Thyroid gland (tissue), 4 donors: ENCODE measurements at regions not wholly inside any gene's neighbourhood (a gene's known extent, or its start where the extent isn't known, plus 50 kb on each side); places are given as distances from the start of the nearest gene placed in this dataset.

Experiments used
- POLR2A ChIP-seq, 2 donors: fragments of 450-650 bp; IDR thresholded peaks; one replicate each; pipeline ENCODE4 v1.6.1; 2017; ENCODE audit warnings: antibody characterized with exemption in 2 of 2, mild to moderate bottlenecking in 2 of 2, moderate library complexity in 1 of 2
- TF ChIP-seq, protein P1 (sequence below), 6 experiments: fragments of 200-600 bp in 3 of 6; fragments of 450-650 bp in 3 of 6; sonication (generic) in 3 of 6; IDR thresholded peaks; one replicate each; pipeline ENCODE4 v1.5.1; 2016 to 2019; ENCODE audit warnings: antibody characterized with exemption in 6 of 6, mild to moderate bottlenecking in 2 of 6, inconsistent platforms in 1 of 6, moderate library complexity in 1 of 6

DNA sequence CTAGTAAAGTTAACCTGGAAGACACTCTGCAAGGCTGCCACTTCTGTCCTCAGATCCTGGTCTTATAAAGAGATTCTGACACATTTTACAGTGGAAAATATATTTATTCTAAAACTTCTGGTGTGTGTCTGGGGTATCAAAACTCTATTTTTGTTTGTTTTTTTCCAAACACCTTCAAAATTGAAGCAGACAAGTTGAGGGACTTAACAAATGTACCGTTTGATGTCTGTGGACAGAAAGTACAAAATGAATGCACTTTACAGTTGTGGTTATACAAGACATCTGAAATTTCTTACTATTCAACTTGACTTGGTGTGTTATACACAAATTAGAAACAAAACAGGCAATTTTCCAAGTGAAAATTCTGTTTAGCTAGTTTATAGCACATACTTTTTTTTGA lies 823.2 kb upstream of the SALL3 start:
- no peak for TF ChIP-seq POLR2A (IDR thresholded peaks at IDR 0.05)
- TF ChIP-seq, protein P1, sequence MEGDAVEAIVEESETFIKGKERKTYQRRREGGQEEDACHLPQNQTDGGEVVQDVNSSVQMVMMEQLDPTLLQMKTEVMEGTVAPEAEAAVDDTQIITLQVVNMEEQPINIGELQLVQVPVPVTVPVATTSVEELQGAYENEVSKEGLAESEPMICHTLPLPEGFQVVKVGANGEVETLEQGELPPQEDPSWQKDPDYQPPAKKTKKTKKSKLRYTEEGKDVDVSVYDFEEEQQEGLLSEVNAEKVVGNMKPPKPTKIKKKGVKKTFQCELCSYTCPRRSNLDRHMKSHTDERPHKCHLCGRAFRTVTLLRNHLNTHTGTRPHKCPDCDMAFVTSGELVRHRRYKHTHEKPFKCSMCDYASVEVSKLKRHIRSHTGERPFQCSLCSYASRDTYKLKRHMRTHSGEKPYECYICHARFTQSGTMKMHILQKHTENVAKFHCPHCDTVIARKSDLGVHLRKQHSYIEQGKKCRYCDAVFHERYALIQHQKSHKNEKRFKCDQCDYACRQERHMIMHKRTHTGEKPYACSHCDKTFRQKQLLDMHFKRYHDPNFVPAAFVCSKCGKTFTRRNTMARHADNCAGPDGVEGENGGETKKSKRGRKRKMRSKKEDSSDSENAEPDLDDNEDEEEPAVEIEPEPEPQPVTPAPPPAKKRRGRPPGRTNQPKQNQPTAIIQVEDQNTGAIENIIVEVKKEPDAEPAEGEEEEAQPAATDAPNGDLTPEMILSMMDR (IDR thresholded peaks at IDR 0.05) = no peak
